SK-N-SH treated with all-trans-retinoic acid at 6 μM for 48 hours (cell line): ENCODE measurements at regions not wholly inside any gene's neighbourhood (a gene's known extent, or its start where the extent isn't known, plus 50 kb on each side); places are given as distances from the start of the nearest gene placed in this dataset.

ENCODE experiments used
- CSDC2 ChIP-seq: fragments of 250-450 bp; sonication (Bioruptor Pico); IDR thresholded peaks from 2 replicates; pipeline ENCODE4 v1.5.0; 2020; ENCODE audit warnings: mild to moderate bottlenecking, moderate library complexity
- ESRRG ChIP-seq: fragments of 250-450 bp; sonication (Bioruptor Pico); IDR thresholded peaks from 2 replicates; pipeline ENCODE4 v1.6.1; 2021; ENCODE audit warnings: mild to moderate bottlenecking
- ISL1 ChIP-seq: fragments of 250-450 bp; sonication (Bioruptor Pico); IDR thresholded peaks from 2 replicates; pipeline ENCODE4 v2.1.2; 2022; ENCODE audit warnings: mild to moderate bottlenecking, moderate library complexity
- PPARA ChIP-seq: fragments of 250-450 bp; sonication (Bioruptor Pico); IDR thresholded peaks from 2 replicates; pipeline ENCODE4 v1.5.0; 2020; ENCODE audit warnings: mild to moderate bottlenecking, borderline replicate concordance
- SNAI2 ChIP-seq: fragments of 250-450 bp; sonication (Bioruptor Pico); IDR thresholded peaks from 2 replicates; pipeline ENCODE4 v1.5.0; 2020; ENCODE audit warnings: mild to moderate bottlenecking, moderate library complexity
- TOX ChIP-seq: fragments of 250-450 bp; sonication (Bioruptor Pico); IDR thresholded peaks from 2 replicates; pipeline ENCODE4 v1.8.0; 2021; ENCODE audit warnings: mild to moderate bottlenecking, moderate library complexity, borderline replicate concordance
- ZFP3 ChIP-seq: fragments of 250-450 bp; sonication (Bioruptor Pico); IDR thresholded peaks from 2 replicates; pipeline ENCODE4 v1.5.0; 2020; ENCODE audit warnings: mild to moderate bottlenecking, moderate library complexity
- ZFP30 ChIP-seq: fragments of 450-650 bp; formaldehyde crosslinking; IDR thresholded peaks from 2 replicates; pipeline ENCODE4 v1.5.0; 2022; ENCODE audit warnings: mild to moderate bottlenecking, moderate library complexity
- ZNF565 ChIP-seq: fragments of 450-650 bp; formaldehyde crosslinking; conservative IDR thresholded peaks from 2 replicates; pipeline ENCODE4 v1.5.0; 2020; ENCODE audit warnings: low read depth, mild to moderate bottlenecking, moderate library complexity
- ZNF8 ChIP-seq: fragments of 450-650 bp; formaldehyde crosslinking; IDR thresholded peaks from 2 replicates; pipeline ENCODE4 v1.5.0; 2020; ENCODE audit warnings: mild to moderate bottlenecking, moderate library complexity
- TF ChIP-seq, protein P1 (sequence below): fragments of 250-450 bp; sonication (Bioruptor Pico); IDR thresholded peaks from 2 replicates; pipeline ENCODE4 v1.5.0; 2020; ENCODE audit warnings: mild to moderate bottlenecking, moderate library complexity
- TF ChIP-seq, protein P2 (sequence below): fragments of 250-450 bp; sonication (Bioruptor Pico); IDR thresholded peaks from 2 replicates; pipeline ENCODE4 v1.5.1; 2020; ENCODE audit warnings: low read depth, mild to moderate bottlenecking, moderate library complexity
- TF ChIP-seq, protein P3 (sequence below): fragments of 250-450 bp; sonication (Bioruptor Pico); IDR thresholded peaks from 2 replicates; pipeline ENCODE4 v1.8.0; 2020; ENCODE audit warnings: mild to moderate bottlenecking, moderate library complexity, borderline replicate concordance
- TF ChIP-seq, protein P4 (sequence below): fragments of 250-450 bp; sonication (Bioruptor Pico); IDR thresholded peaks from 2 replicates; pipeline ENCODE4 v1.8.0; 2021; ENCODE audit warnings: low read depth, mild to moderate bottlenecking, moderate library complexity, borderline replicate concordance

DNA sequence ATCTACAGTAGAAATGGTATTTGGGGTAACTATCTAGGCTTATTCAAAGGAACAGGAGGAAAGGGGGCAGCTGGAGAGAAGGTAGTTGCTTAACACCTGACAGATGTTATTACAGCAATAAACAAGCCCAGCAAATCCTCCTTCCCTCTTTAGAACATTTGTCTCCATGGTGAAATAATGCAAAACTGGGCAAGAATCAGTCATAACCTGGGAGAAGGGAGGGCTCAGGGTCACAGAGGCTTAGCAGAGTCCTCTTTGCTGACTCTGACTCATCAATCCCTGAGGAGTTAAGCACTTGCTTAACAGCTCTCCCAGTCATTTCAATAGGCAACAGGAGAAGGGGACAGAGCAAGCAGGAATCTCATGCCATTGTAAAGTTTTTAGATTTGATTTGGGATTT lies 230.3 kb downstream of the IBTK start:
- TF ChIP-seq, protein P1, sequence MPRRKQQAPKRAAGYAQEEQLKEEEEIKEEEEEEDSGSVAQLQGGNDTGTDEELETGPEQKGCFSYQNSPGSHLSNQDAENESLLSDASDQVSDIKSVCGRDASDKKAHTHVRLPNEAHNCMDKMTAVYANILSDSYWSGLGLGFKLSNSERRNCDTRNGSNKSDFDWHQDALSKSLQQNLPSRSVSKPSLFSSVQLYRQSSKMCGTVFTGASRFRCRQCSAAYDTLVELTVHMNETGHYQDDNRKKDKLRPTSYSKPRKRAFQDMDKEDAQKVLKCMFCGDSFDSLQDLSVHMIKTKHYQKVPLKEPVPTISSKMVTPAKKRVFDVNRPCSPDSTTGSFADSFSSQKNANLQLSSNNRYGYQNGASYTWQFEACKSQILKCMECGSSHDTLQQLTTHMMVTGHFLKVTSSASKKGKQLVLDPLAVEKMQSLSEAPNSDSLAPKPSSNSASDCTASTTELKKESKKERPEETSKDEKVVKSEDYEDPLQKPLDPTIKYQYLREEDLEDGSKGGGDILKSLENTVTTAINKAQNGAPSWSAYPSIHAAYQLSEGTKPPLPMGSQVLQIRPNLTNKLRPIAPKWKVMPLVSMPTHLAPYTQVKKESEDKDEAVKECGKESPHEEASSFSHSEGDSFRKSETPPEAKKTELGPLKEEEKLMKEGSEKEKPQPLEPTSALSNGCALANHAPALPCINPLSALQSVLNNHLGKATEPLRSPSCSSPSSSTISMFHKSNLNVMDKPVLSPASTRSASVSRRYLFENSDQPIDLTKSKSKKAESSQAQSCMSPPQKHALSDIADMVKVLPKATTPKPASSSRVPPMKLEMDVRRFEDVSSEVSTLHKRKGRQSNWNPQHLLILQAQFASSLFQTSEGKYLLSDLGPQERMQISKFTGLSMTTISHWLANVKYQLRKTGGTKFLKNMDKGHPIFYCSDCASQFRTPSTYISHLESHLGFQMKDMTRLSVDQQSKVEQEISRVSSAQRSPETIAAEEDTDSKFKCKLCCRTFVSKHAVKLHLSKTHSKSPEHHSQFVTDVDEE (CRISPR knock-in tag): no peak
- TF ChIP-seq, protein P2, sequence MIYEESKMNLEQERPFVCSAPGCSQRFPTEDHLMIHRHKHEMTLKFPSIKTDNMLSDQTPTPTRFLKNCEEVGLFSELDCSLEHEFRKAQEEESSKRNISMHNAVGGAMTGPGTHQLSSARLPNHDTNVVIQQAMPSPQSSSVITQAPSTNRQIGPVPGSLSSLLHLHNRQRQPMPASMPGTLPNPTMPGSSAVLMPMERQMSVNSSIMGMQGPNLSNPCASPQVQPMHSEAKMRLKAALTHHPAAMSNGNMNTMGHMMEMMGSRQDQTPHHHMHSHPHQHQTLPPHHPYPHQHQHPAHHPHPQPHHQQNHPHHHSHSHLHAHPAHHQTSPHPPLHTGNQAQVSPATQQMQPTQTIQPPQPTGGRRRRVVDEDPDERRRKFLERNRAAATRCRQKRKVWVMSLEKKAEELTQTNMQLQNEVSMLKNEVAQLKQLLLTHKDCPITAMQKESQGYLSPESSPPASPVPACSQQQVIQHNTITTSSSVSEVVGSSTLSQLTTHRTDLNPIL (CRISPR knock-in tag): no peak
- TF ChIP-seq PPARA (CRISPR knock-in tag): no peak
- no peak for TF ChIP-seq ZFP30 (CRISPR knock-in tag)
- TF ChIP-seq TOX (CRISPR knock-in tag): no peak
- TF ChIP-seq ZNF8 (CRISPR knock-in tag): no peak
- TF ChIP-seq, protein P3, sequence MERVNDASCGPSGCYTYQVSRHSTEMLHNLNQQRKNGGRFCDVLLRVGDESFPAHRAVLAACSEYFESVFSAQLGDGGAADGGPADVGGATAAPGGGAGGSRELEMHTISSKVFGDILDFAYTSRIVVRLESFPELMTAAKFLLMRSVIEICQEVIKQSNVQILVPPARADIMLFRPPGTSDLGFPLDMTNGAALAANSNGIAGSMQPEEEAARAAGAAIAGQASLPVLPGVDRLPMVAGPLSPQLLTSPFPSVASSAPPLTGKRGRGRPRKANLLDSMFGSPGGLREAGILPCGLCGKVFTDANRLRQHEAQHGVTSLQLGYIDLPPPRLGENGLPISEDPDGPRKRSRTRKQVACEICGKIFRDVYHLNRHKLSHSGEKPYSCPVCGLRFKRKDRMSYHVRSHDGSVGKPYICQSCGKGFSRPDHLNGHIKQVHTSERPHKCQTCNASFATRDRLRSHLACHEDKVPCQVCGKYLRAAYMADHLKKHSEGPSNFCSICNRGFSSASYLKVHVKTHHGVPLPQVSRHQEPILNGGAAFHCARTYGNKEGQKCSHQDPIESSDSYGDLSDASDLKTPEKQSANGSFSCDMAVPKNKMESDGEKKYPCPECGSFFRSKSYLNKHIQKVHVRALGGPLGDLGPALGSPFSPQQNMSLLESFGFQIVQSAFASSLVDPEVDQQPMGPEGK (CRISPR knock-in tag): no peak
- TF ChIP-seq ESRRG (CRISPR knock-in tag): no peak
- no peak for TF ChIP-seq ISL1 (CRISPR knock-in tag)
- no peak for TF ChIP-seq ZFP3 (CRISPR knock-in tag)
- no peak for TF ChIP-seq CSDC2 (CRISPR knock-in tag)
- TF ChIP-seq, protein P4, sequence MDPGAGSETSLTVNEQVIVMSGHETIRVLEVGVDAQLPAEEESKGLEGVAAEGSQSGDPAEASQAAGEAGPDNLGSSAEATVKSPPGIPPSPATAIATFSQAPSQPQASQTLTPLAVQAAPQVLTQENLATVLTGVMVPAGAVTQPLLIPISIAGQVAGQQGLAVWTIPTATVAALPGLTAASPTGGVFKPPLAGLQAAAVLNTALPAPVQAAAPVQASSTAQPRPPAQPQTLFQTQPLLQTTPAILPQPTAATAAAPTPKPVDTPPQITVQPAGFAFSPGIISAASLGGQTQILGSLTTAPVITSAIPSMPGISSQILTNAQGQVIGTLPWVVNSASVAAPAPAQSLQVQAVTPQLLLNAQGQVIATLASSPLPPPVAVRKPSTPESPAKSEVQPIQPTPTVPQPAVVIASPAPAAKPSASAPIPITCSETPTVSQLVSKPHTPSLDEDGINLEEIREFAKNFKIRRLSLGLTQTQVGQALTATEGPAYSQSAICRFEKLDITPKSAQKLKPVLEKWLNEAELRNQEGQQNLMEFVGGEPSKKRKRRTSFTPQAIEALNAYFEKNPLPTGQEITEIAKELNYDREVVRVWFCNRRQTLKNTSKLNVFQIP (CRISPR knock-in tag): no peak
- TF ChIP-seq ZNF565 (CRISPR knock-in tag): no peak
- TF ChIP-seq SNAI2 (CRISPR knock-in tag): no peak
